Muscle layer of duodenum (tissue), 2 donors: ENCODE measurements at regions not wholly inside any gene's neighbourhood (a gene's known extent, or its start where the extent isn't known, plus 50 kb on each side); places are given as distances from the start of the nearest gene placed in this dataset.

Experiments
- H3K27ac ChIP-seq: one replicate; pipeline ENCODE4 v1.7.0; 2013; ENCODE audit warnings: mild to moderate bottlenecking, low read length
- H3K27me3 ChIP-seq: one replicate; pipeline ENCODE4 v1.7.0; 2013; ENCODE audit warnings: low read depth, mild to moderate bottlenecking, control low read depth, low read length
- H3K36me3 ChIP-seq, 2 donors: one replicate each; pipeline ENCODE4 v1.7.0; 2013; ENCODE audit warnings: low read length in 2 of 2, control low read depth in 1 of 2, mild to moderate bottlenecking in 1 of 2; ENCODE audit not compliant: insufficient read depth in 2 of 2, control insufficient read depth in 1 of 2
- H3K4me1 ChIP-seq, 2 donors: one replicate each; pipeline ENCODE4 v1.7.0; 2013; ENCODE audit warnings: low read length in 2 of 2, mild to moderate bottlenecking in 2 of 2, control low read depth in 1 of 2, moderate library complexity in 1 of 2; ENCODE audit not compliant: insufficient read depth in 2 of 2, control insufficient read depth in 1 of 2
- H3K4me3 ChIP-seq, 2 donors: one replicate each; pipeline ENCODE4 v1.7.0; 2013; ENCODE audit warnings: low read length in 2 of 2, low read depth in 1 of 2, mild to moderate bottlenecking in 1 of 2
- H3K9me3 ChIP-seq, 2 donors: one replicate each; pipeline ENCODE4 v1.7.0; 2013; ENCODE audit warnings: low read length in 2 of 2, control low read depth in 1 of 2, mild to moderate bottlenecking in 1 of 2; ENCODE audit not compliant: control insufficient read depth in 1 of 2
- donor health status: healthy.

GRCh38 chr5:86330736-86331135 lies 287.0 kb upstream of the COX7C start:
- Histone ChIP-seq H3K27ac (no peak overlapping the region), H3K4me1 (no peaks in the 10 kb centered on the region), H3K4me3 (no peak overlapping the region), H3K9me3 (no peaks in the 10 kb centered on the region), H3K36me3 (no peaks in the 10 kb centered on the region), H3K27me3 (no peaks in the 10 kb centered on the region)

- H3K27ac ChIP-seq, result no peak overlapping the region
- H3K4me1 ChIP-seq, result no peaks in the 10 kb centered on the region
- no peak overlapping the region for H3K4me3 ChIP-seq
- H3K9me3 ChIP-seq, result no peaks in the 10 kb centered on the region
- H3K27me3 ChIP-seq, result no peaks in the 10 kb centered on the region
- H3K36me3 ChIP-seq, result no peaks in the 10 kb centered on the region
Measured at GRCh38 chr5:86332851-86333250, 284.9 kb upstream of the COX7C start.

DNA sequence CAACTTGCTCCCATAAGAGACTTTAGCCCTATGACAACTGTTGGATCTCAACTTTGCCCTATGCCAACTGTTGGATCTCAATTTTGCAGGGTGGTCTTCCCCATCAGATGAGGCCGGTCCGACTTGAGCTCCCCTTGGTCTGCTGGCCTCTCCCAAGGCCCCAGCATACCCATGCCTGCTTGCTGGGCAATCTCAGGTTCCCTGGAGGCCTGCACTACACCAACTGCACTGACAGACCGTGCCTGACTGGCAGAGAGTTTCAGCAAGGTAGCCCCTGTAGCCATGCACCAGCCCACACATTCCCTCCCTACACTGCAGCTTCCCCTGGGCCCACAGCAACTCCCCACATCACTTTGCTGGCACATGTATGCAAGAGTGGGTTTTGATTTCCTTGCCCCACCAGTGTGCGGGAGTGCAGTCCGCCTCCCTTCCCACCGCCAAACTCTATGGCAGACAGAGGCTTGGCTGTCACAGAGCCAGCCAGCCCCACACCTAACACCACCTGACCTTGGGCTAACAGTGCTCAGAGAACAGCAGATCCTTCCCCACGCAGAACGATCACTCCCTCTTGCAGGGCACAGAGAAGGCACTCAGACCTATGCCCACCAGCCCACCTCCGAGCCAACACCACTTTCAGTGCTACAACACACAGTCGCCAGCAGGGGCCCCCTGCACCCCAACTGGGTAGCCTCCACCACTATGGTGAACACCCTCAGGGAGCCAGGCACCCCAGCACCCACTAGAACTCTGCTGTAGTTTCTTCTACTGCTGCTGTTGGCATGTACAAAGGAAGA lies 279.9 kb upstream of the COX7C start:
- Histone ChIP-seq H3K4me3 (no peak overlapping the region), H3K9me3 (no peaks in the 10 kb centered on the region), H3K36me3 (no peaks in the 10 kb centered on the region), H3K27ac (no peak overlapping the region), H3K27me3 (no peaks in the 10 kb centered on the region), H3K4me1 (no peaks in the 10 kb centered on the region)

GRCh38 chr5:86354664-86355063 lies 263.1 kb upstream of the COX7C start:
- no peaks in the 10 kb centered on the region for H3K9me3 ChIP-seq
- no peaks in the 10 kb centered on the region for H3K27me3 ChIP-seq
- H3K36me3 ChIP-seq, result no peaks in the 10 kb centered on the region
- H3K4me1 ChIP-seq, result no peaks in the 10 kb centered on the region
- no peak overlapping the region for H3K27ac ChIP-seq
- H3K4me3 ChIP-seq, result no peak overlapping the region

DNA sequence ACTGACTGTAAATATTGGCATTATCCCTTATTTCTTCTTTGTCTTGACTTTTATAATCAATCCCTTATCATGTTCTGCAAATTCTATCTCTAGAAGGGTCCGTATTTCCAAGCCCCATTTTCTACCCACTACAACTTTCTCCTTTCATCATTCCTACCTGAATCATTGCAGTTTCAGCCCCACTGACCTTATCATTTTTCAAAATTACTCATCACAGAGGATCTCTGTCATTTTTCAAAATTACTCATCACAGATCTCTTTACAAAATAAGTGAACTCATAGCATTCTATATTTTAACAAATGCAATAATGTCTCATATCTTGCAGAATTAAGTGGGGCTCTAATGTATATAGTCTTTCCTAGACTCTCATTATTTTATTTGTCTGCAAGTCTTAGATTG lies 256.9 kb upstream of the COX7C start:
- H3K36me3 ChIP-seq, result no peaks in the 10 kb centered on the region
- no peak overlapping the region for H3K27ac ChIP-seq
- no peaks in the 10 kb centered on the region for H3K27me3 ChIP-seq
- no peak overlapping the region for H3K4me3 ChIP-seq
- H3K4me1 ChIP-seq, result no peaks in the 10 kb centered on the region
- no peaks in the 10 kb centered on the region for H3K9me3 ChIP-seq

DNA sequence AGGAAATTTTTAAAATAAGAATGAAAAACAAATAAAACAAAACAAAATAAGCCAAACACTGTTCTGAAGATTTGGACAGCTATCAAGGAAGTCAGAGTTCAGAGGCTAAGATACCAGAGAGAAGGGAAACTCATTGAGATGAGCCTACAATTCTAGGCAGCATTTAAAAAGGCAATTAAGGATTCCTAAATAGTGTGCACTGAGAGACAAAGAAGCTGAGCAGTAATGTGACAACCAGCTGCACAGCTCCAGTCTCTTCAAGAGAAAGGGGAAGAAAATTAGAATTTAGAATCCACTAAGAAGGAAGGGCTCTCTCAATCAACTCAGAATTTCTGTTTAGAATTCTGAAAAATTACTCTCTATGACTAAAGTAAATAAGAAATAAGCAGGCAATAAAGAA lies 246.7 kb upstream of the COX7C start:
- no peaks in the 10 kb centered on the region for H3K27me3 ChIP-seq
- peaks cover 0 to 7% of the 10 kb centered on the region in 2 donors for H3K9me3 ChIP-seq
- no peak overlapping the region for H3K27ac ChIP-seq
- H3K4me3 ChIP-seq, result no peak overlapping the region
- no peaks in the 10 kb centered on the region for H3K4me1 ChIP-seq
- H3K36me3 ChIP-seq, result no peaks in the 10 kb centered on the region

- Histone ChIP-seq H3K27me3 (no peaks in the 10 kb centered on the region), H3K27ac (no peak overlapping the region), H3K9me3 (peaks cover 0 to 7% of the 10 kb centered on the region in 2 donors), H3K4me3 (no peak overlapping the region), H3K36me3 (no peaks in the 10 kb centered on the region), H3K4me1 (no peaks in the 10 kb centered on the region)
Measured at GRCh38 chr5:86374611-86375010, 243.1 kb upstream of the COX7C start.

DNA sequence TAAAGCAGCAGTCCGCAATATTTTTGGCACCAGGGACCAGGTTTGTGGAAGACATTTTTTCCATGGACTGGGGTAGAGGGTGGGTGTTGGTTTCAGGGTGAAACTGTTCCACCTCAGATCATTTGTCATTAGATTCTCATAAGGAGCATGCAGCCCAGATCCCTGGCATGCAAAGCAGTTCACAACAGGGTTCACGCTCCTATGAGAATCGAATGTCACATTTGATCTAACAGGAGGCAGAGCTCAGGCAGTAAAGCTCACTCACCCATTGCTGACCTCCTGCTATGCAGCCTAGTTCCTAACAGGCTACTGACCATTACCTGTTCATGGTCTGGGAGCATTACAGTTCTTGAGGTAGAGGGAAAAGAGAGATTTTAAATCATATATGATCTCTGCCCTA lies 241.5 kb upstream of the COX7C start:
- H3K9me3 ChIP-seq, result peaks cover 0 to 7% of the 10 kb centered on the region in 2 donors
- H3K36me3 ChIP-seq, result no peaks in the 10 kb centered on the region
- no peaks in the 10 kb centered on the region for H3K27me3 ChIP-seq
- H3K4me3 ChIP-seq, result no peak overlapping the region
- H3K4me1 ChIP-seq, result no peaks in the 10 kb centered on the region
- no peak overlapping the region for H3K27ac ChIP-seq

- no peaks in the 10 kb centered on the region for H3K9me3 ChIP-seq
Measured at GRCh38 chr5:86403190-86403589, 214.6 kb upstream of the COX7C start.

GRCh38 chr5:86404256-86404655 lies 213.5 kb upstream of the COX7C start:
- Histone ChIP-seq H3K4me3 (no peak overlapping the region), H3K36me3 (no peaks in the 10 kb centered on the region), H3K4me1 (no peaks in the 10 kb centered on the region), H3K9me3 (no peaks in the 10 kb centered on the region), H3K27ac (no peak overlapping the region), H3K27me3 (no peaks in the 10 kb centered on the region)

More at GRCh38 chr5:86403190-86403589, 214.6 kb upstream of the COX7C start:
- Histone ChIP-seq H3K27ac (no peak overlapping the region), H3K4me3 (no peak overlapping the region), H3K36me3 (no peaks in the 10 kb centered on the region), H3K4me1 (no peaks in the 10 kb centered on the region), H3K27me3 (no peaks in the 10 kb centered on the region)

DNA sequence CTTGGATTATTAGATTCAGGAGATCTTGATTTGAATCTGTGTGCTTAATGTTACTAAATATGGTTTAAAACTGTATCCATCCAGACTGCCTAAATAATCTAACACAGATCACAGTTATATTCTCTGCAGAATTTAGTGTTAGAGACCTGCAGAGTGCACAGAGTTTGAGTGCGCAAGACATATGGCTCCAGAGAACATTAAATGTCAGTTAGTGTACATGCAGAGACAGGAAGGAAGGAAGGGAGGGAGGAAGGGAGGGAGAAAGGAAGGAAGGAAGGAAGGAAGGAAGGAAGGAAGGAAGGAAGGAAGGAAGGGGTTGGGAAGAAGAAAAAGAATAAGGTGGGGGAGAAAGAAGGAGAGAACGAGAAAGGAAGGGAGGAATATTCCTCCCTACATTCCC lies 210.0 kb upstream of the COX7C start:
- no peaks in the 10 kb centered on the region for H3K4me1 ChIP-seq
- H3K36me3 ChIP-seq, result no peaks in the 10 kb centered on the region
- H3K27ac ChIP-seq, result no peak overlapping the region
- H3K9me3 ChIP-seq, result no peaks in the 10 kb centered on the region
- no peak overlapping the region for H3K4me3 ChIP-seq
- no peaks in the 10 kb centered on the region for H3K27me3 ChIP-seq

DNA sequence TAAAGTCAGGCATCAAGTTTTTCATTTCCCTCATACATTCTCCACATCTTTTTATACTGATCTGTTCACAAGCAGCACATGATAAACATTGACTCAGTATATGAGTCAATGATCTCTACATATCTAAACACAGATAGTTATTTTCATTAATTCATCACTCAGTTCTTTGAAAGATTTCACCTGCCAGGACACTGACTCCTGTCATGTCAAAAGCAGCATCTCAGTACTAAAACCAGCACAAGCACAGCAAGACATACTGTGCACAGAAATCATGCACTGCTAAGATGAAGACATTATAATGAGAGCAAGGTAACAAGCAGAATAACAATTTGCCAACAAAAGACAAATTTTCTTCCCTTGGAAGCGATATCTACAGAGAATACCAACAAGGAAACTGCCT lies 206.1 kb upstream of the COX7C start:
- no peak overlapping the region for H3K4me3 ChIP-seq
- no peaks in the 10 kb centered on the region for H3K4me1 ChIP-seq
- H3K9me3 ChIP-seq, result no peaks in the 10 kb centered on the region
- no peaks in the 10 kb centered on the region for H3K36me3 ChIP-seq
- H3K27ac ChIP-seq, result no peak overlapping the region
- no peaks in the 10 kb centered on the region for H3K27me3 ChIP-seq
